ENCODE measurements at regions not wholly inside any gene's neighbourhood (a gene's known extent, or its start where the extent isn't known, plus 50 kb on each side); places are given as distances from the start of the nearest gene placed in this dataset.
"Not testable (repeated sequence)": the region's sequence is repeated elsewhere in the genome, so short reads cannot be mapped to it uniquely, and the experiment has no call there.

DNA sequence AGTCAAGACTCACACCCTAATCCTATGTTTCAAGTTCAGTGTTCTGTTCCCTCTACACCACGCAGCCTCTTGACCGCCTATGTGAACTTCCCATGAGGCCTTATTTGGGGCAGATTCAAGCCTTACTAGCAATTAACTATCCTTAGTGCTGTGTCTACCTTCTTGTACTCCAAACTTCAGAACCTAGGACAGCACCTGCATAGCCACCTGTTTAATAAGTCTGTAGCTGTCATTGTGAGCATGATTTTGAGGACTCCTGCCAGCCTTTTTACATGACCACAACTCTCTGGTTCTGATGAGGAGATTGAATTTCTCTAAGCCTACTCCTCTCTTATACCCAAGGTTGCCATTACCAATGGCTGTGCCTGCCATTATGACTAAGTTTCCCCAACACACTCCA lies 50.8 kb upstream of the PCSK1 start:
- no peak overlapping the region for H3K4me3 ChIP-seq (ENCODE audit: low read depth, low read length)
- peak; percentile 12 for DNase-seq (ENCODE audit: low read depth)
- TF ChIP-seq, protein P1, sequence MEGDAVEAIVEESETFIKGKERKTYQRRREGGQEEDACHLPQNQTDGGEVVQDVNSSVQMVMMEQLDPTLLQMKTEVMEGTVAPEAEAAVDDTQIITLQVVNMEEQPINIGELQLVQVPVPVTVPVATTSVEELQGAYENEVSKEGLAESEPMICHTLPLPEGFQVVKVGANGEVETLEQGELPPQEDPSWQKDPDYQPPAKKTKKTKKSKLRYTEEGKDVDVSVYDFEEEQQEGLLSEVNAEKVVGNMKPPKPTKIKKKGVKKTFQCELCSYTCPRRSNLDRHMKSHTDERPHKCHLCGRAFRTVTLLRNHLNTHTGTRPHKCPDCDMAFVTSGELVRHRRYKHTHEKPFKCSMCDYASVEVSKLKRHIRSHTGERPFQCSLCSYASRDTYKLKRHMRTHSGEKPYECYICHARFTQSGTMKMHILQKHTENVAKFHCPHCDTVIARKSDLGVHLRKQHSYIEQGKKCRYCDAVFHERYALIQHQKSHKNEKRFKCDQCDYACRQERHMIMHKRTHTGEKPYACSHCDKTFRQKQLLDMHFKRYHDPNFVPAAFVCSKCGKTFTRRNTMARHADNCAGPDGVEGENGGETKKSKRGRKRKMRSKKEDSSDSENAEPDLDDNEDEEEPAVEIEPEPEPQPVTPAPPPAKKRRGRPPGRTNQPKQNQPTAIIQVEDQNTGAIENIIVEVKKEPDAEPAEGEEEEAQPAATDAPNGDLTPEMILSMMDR (conservative IDR thresholded peaks at IDR 0.05; ENCODE audit: low read depth, low read length): no peak

DNA sequence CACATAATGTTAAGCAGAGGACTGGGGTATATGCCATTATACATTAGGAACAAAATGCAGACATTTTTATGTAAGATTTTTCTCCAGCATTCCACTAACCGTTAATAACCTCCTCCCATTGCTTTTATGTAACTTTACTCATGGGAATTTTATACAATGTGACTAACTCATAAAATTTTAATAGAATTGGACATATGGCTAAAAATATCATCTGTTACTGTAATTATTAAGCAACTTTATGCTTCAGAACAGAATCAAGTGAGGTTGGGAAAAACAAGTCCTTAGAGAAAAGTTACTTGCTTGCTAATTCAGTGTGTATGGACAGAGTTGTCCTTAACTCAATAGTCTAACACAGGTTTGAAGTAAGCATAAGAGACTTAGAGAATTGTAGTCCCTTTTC lies 54.8 kb upstream of the PCSK1 start:
- H3K4me3 ChIP-seq (ENCODE audit: low read depth, low read length): no peak overlapping the region
- no peak for DNase-seq (ENCODE audit: low read depth)
- TF ChIP-seq, protein P1 (conservative IDR thresholded peaks at IDR 0.05; ENCODE audit: low read depth, low read length): no peak

DNA sequence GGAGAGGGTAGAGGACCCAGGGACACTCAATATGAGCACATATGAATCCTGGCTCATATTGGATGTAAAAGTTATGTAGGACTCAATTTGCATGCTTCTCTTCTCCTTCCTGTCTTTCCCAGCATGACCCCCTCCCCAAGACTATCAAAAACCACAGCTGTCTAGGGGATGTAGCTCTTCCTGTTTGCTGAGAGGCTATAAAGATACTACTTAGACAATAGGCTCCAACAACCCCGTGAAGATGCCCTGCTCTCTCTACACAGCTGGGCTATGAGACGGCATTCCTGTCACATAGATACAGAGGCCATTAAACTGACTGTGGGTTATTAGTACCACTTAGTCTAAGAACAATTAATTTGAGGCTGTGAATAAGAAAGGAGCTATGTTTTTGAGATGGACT lies 56.5 kb upstream of the PCSK1 start:
- no peak for DNase-seq (ENCODE audit: low read depth)
- TF ChIP-seq, protein P1 (conservative IDR thresholded peaks at IDR 0.05; ENCODE audit: low read depth, low read length): no peak
- H3K4me3 ChIP-seq (ENCODE audit: low read depth, low read length): no peak overlapping the region

DNA sequence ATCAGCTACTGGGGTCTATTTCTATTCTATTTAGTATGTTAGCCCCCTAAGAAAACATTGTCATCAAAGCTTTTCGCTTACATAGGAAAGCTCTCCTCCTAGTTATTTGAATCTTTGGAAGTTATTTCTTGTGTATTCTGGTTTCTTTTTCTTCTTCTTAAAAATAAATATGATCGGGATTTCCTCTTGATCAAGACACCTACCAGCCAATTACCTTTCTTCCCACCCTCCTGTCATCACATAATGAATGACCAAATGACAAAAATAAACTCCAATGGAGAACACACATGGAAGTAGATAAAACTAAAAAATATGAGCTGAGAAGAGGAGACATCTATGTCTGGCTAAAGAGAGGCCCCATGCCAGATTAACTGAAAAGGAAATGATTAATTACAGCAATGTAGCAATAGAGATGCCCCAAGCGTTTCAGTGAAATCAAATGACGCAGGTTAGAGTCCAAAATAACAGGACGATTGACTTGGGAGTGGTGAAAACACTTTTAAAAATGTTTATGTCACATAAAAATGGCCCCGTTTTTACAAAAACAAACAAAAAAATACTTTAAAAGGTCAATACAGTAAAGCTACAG lies 59.5 kb upstream of the PCSK1 start:
- no peak overlapping the region for H3K4me3 ChIP-seq (ENCODE audit: low read depth, low read length)
- TF ChIP-seq, protein P1 (conservative IDR thresholded peaks at IDR 0.05; ENCODE audit: low read depth, low read length): no peak
- DNase-seq (ENCODE audit: low read depth): no peak

DNA sequence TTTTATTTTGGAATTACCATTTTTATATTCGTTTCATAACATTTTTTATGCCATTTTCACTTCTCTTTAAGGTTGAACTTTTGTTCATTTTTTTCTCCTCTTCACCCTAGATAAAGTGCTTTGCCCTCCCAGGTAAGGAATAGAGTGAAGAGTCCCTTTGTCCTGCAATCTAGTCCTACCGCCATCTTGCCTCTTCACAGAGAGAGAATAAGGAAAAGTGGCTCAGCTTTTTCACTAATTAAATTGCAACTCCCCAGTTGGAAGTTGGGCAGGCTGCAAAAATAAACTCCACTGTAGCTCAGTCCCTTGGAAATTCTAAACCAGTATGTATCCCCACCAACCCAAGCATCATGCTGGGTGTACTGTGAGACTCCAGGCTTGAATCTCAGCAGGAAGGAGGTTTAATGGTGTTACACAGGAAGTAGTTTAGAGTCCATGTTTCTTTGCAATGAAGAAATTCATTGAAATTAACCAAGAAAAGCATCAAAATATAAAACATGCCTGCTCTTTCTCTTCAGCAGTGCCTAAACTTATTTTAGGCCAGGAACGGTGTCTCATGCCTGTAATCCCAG lies 60.3 kb upstream of the PCSK1 start:
- TF ChIP-seq, protein P1 (conservative IDR thresholded peaks at IDR 0.05; ENCODE audit: low read depth, low read length): no peak
- DNase-seq (ENCODE audit: low read depth): no peak

DNA sequence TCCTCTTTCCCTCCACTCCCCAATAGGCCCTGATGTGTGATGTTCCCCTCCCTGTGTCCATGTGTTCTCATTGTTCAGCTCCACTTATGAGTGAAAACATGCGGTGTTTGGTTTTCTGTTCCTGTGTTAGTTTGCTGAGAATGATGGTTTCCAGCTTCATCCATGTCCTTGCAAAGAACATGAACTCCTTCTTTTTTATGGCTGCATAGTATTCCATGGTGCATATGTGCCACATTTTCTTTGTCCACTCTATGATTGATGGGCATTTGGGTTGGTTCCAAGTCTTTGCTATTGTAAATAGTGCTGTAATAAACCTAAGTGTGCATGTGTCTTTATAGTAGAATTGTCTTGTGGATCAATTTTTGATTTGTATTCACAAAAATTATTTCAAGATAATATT lies 62.4 kb upstream of the PCSK1 start:
- not testable (repeated sequence) for DNase-seq (ENCODE audit: low read depth); H3K4me3 ChIP-seq (ENCODE audit: low read depth, low read length)

More for the DNA sequence above, 60.3 kb upstream of the PCSK1 start:
- H3K4me3 ChIP-seq (ENCODE audit: low read depth, low read length): no peak overlapping the region

DNA sequence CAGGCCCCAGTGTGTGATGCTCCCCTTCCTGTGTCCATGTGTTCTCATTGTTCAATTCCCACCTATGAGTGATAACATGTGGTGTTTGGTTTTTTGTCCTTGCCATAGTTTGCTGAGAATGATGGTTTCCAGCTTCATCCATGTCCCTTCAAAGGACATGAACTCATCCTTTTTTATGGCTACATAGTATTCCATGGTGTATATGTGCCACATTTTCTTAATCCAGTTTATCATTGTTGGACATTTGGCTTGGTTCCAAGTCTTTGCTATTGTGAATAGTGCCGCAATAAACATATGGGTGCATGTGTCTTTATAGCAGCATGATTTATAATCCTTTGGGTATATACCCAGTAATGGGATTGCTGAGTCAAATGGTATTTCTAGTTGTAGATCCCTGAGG lies 64.0 kb upstream of the PCSK1 start:
- DNase-seq (ENCODE audit: low read depth); H3K4me3 ChIP-seq (ENCODE audit: low read depth, low read length): not testable (repeated sequence)

DNA sequence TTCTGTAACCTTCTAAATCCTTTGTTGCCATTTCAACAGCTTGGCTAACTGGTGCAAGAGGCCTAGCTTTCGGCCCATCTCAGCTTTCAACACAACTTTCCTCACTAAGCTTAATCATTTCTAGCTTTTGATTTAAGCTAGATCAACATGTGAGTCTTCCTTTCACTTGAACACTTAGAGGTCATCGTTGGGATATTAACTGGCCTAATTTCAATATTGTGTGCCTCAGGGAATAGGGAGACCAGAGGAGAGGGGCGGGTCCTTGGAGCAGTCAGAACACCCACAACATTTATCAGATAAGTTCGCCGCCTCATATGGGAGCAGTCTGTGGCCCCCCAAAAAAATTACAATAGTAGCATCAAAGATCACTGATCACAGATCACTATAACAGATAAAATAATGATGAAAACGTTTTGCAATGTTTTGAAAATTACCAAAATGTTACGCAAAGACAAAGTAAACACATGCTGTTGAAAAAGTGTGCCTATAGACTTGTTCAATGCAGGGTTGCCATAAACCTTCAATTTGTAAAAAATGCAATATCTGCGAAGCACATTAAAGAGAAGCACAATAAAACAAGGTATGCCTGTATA lies 66.8 kb upstream of the PCSK1 start:
- DNase-seq (ENCODE audit: low read depth): no peak
- no peak overlapping the region for H3K4me3 ChIP-seq (ENCODE audit: low read depth, low read length)
- TF ChIP-seq, protein P1 (conservative IDR thresholded peaks at IDR 0.05; ENCODE audit: low read depth, low read length): no peak
